Astrocyte (in vitro differentiated cells and primary cell): ENCODE measurements at regions not wholly inside any gene's neighbourhood (a gene's known extent, or its start where the extent isn't known, plus 50 kb on each side); places are given as distances from the start of the nearest gene placed in this dataset.

Source experiments
- CTCF ChIP-seq: IDR thresholded peaks from 2 replicates; pipeline ENCODE4 v1.5.1; 2011; ENCODE audit warnings: low read depth, mild to moderate bottlenecking, inconsistent platforms, low read length, moderate library complexity; ENCODE audit not compliant: insufficient read depth
- EZH2 ChIP-seq: IDR thresholded peaks from 2 replicates; pipeline ENCODE4 v1.6.1; 2012; ENCODE audit warnings: mild to moderate bottlenecking, low read length, inconsistent platforms; ENCODE audit not compliant: insufficient read depth

- TF ChIP-seq CTCF = no peak
- no peak for TF ChIP-seq EZH2
Measured at GRCh38 chr7:108973075-108973474, 403.4 kb downstream of the DNAJB9 start.
